ENCODE measurements at regions not wholly inside any gene's neighbourhood (a gene's known extent, or its start where the extent isn't known, plus 50 kb on each side); places are given as distances from the start of the nearest gene placed in this dataset.
"Not testable (repeated sequence)": the region's sequence is repeated elsewhere in the genome, so short reads cannot be mapped to it uniquely, and the experiment has no call there.

- Mint-ChIP-seq H3K27ac (ENCODE audit: low read depth) (no peak overlapping the region), H3K4me3 (no peak overlapping the region), H3K36me3 (ENCODE audit: insufficient read depth) (no peaks in the 10 kb centered on the region), H3K27me3 (peaks cover 76% of the 10 kb centered on the region), H3K9me3 (no peaks in the 10 kb centered on the region), H3K4me1 (no peaks in the 10 kb centered on the region)
- ATAC-seq (replicated peaks; ENCODE audit: extremely low read depth, poor library complexity, severe bottlenecking), result no peak
- no peak for DNase-seq (ENCODE audit: low spot score in 2 of 2)
Observed at GRCh38 chr22:22179858-22180257, 64.7 kb upstream of the VPREB1 start.

DNA sequence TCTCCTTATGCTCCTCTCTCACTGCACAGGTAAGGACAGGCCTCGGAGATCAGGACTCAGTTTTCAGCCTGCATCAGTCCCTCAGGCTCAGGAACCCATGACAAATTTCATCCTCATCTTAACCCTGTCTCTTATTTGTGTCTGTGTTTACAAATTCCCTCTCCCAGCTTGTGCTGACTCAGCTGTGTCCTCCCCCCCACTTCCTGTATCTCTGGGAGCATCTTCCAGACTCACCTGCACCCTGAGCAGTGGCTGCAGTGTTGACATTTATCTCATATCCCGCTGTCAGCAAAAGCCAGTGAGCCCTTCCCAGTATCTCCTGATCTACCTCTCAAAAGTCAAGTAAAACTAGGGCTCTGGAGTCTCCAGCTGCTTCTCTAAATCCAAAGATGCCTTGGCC is 65.6 kb upstream of the VPREB1 start:
- no peaks in the 10 kb centered on the region for H3K4me1 Mint-ChIP-seq

DNA sequence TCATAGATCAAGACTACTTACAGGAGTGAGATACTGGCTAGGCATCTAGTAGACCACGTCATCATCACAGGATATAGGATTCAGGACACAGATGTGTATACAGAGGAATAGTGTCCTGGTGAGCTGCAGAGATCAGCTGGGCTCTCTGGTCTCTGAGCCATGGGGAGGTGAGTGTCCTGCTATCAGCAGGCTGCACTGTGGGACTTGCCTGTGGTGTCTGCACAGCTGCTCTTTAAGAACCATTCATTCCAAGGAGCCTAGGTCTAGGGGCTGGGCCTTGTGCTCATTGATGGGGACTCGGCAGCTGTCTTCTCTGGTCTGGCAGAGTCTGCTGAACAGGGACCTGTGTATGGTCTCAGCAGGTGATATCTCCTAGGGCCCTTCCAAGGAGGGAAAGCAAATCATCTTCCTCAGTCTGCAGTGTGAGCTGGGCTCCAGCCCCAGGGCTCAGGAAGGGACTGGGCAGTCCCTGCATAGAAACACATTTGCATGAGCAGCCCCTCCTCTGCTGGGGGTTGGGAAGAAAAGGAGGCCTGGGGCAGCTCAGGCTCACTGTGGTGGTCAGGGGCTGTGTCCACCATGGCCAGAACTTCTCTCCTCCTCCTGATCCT is 66.1 kb upstream of the VPREB1 start:
- ATAC-seq (replicated peaks; ENCODE audit: extremely low read depth, poor library complexity, severe bottlenecking) (no peak), DNase-seq (ENCODE audit: low spot score in 2 of 2) (no peak)
- H3K27ac Mint-ChIP-seq (ENCODE audit: low read depth), result no peak overlapping the region
- no peaks in the 10 kb centered on the region for H3K9me3 Mint-ChIP-seq
- no peak overlapping the region for H3K4me3 Mint-ChIP-seq
- no peaks in the 10 kb centered on the region for H3K36me3 Mint-ChIP-seq (ENCODE audit: insufficient read depth)
- H3K27me3 Mint-ChIP-seq, result peaks cover 62% of the 10 kb centered on the region
- no peaks in the 10 kb centered on the region for H3K4me1 Mint-ChIP-seq

More for the DNA sequence above, 65.6 kb upstream of the VPREB1 start:
- H3K27me3 Mint-ChIP-seq, result peaks cover 68% of the 10 kb centered on the region
- no peak overlapping the region for H3K4me3 Mint-ChIP-seq
- no peaks in the 10 kb centered on the region for H3K36me3 Mint-ChIP-seq (ENCODE audit: insufficient read depth)
- DNase-seq (ENCODE audit: low spot score in 2 of 2) (no peak), ATAC-seq (replicated peaks; ENCODE audit: extremely low read depth, poor library complexity, severe bottlenecking) (no peak)
- no peak overlapping the region for H3K27ac Mint-ChIP-seq (ENCODE audit: low read depth)
- H3K9me3 Mint-ChIP-seq, result no peaks in the 10 kb centered on the region

- H3K36me3 Mint-ChIP-seq (ENCODE audit: insufficient read depth), result no peaks in the 10 kb centered on the region
- no peak for ATAC-seq (replicated peaks; ENCODE audit: extremely low read depth, poor library complexity, severe bottlenecking)
Observed at GRCh38 chr22:22176929-22177616, 67.5 kb upstream of the VPREB1 start.

GRCh38 chr22:22172896-22173628 is 71.5 kb upstream of the VPREB1 start:
- not testable (repeated sequence) for H3K4me3 Mint-ChIP-seq; H3K27ac Mint-ChIP-seq (ENCODE audit: low read depth); H3K4me1 Mint-ChIP-seq; DNase-seq (ENCODE audit: low spot score in 2 of 2); H3K9me3 Mint-ChIP-seq; H3K36me3 Mint-ChIP-seq (ENCODE audit: insufficient read depth); ATAC-seq (replicated peaks; ENCODE audit: extremely low read depth, poor library complexity, severe bottlenecking)
- H3K27me3 Mint-ChIP-seq, result peaks cover 17% of the 10 kb centered on the region

More at GRCh38 chr22:22176929-22177616, 67.5 kb upstream of the VPREB1 start:
- no peak overlapping the region for H3K27ac Mint-ChIP-seq (ENCODE audit: low read depth)
- peaks cover 48% of the 10 kb centered on the region for H3K27me3 Mint-ChIP-seq
- H3K4me3 Mint-ChIP-seq, result no peak overlapping the region
- H3K9me3 Mint-ChIP-seq, result no peaks in the 10 kb centered on the region
- no peak for DNase-seq (ENCODE audit: low spot score in 2 of 2)
- H3K4me1 Mint-ChIP-seq, result no peaks in the 10 kb centered on the region

DNA sequence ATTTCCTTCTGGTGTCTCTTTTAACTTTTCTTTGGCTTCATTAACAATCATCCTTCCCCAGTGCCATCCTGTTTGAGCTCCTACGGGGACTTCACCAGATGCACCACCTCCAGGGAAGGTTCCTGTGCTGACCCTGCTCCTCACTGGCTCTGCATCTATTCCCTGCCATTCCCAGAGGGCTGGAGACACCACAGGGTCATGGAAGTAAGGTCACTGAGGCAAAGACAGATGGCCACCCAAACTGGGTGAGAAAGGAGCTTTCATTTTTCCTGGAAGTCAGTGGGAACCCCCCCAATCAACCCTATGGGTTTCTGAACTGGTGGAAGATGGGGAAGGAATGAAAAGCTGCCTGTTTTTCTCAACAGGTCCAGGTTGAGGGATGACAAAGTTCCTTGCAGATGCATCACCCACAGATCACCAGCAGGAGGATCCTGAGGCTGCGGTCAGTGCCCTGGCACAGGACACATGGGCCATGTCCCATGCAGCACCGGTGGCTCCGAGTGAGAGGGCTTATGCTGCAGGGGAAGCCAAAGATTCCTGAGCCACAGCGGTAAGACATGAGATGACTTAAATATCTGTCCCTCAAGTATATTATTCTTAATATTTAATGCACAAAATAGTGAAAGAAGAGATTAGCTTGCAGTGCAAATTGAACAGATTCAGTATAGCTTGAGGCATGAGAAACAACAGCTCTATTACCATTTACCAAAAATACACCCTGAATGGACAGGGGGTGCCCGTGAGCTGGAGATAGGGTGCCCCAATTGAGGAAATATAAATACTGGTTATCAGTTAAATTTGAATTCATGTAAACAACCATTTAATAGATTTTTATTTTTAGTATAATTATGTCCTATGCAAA is 73.0 kb upstream of the VPREB1 start:
- no peak for DNase-seq (ENCODE audit: low spot score in 2 of 2)
- no peak overlapping the region for H3K4me3 Mint-ChIP-seq

DNA sequence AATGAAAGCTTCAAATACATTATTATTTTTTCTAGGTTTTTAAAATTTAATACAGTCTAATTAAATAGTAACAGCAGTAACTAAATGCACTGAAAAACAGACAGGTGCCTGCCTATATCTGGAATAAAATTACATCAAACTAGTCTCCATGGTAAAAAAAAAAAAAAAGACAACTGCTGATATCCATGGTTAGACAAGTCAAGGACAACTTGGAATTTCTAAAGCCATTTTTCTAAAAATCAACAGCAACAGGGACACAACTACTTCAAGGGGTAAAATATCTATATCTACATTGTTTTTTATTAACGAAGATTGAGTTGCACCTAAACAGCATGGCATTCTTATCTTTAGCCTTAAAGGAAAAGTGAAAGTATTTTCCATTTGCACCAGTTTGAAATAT is 74.7 kb upstream of the VPREB1 start:
- H3K27me3 Mint-ChIP-seq, result no peaks in the 10 kb centered on the region
- H3K27ac Mint-ChIP-seq (ENCODE audit: low read depth), result no peak overlapping the region
- H3K9me3 Mint-ChIP-seq, result no peaks in the 10 kb centered on the region
- no peak overlapping the region for H3K4me3 Mint-ChIP-seq
- peaks cover 16% of the 10 kb centered on the region for H3K4me1 Mint-ChIP-seq
- no peak for ATAC-seq (replicated peaks; ENCODE audit: extremely low read depth, poor library complexity, severe bottlenecking)
- H3K36me3 Mint-ChIP-seq (ENCODE audit: insufficient read depth), result peaks cover 5% of the 10 kb centered on the region
- DNase-seq (ENCODE audit: low spot score in 2 of 2), result no peak

More for the DNA sequence above, 73.0 kb upstream of the VPREB1 start:
- peaks cover 7% of the 10 kb centered on the region for H3K27me3 Mint-ChIP-seq
- H3K9me3 Mint-ChIP-seq, result no peaks in the 10 kb centered on the region
- peaks cover 5% of the 10 kb centered on the region for H3K36me3 Mint-ChIP-seq (ENCODE audit: insufficient read depth)
- H3K4me1 Mint-ChIP-seq, result peaks cover 16% of the 10 kb centered on the region
- ATAC-seq (replicated peaks; ENCODE audit: extremely low read depth, poor library complexity, severe bottlenecking), result no peak
- no peak overlapping the region for H3K27ac Mint-ChIP-seq (ENCODE audit: low read depth)

GRCh38 chr22:22168941-22169867 is 75.4 kb upstream of the VPREB1 start:
- Mint-ChIP-seq H3K27me3 (peaks cover 7% of the 10 kb centered on the region), H3K4me3 (no peak overlapping the region), H3K27ac (ENCODE audit: low read depth) (no peak overlapping the region), H3K36me3 (ENCODE audit: insufficient read depth) (peaks cover 5% of the 10 kb centered on the region), H3K4me1 (peaks cover 16% of the 10 kb centered on the region), H3K9me3 (no peaks in the 10 kb centered on the region)
- ATAC-seq (replicated peaks; ENCODE audit: extremely low read depth, poor library complexity, severe bottlenecking), result no peak
- DNase-seq (ENCODE audit: low spot score in 2 of 2), result no peak

GRCh38 chr22:22168190-22168940 is 76.2 kb upstream of the VPREB1 start:
- no peaks in the 10 kb centered on the region for H3K9me3 Mint-ChIP-seq
- ATAC-seq (replicated peaks; ENCODE audit: extremely low read depth, poor library complexity, severe bottlenecking), result peak; percentile 69
- peaks cover 15% of the 10 kb centered on the region for H3K27me3 Mint-ChIP-seq
- H3K4me3 Mint-ChIP-seq, result peak overlapping the region; percentile 78
- H3K4me1 Mint-ChIP-seq, result peaks cover 16% of the 10 kb centered on the region
- DNase-seq (ENCODE audit: low spot score in 2 of 2), result no peak
- peaks cover 5% of the 10 kb centered on the region for H3K36me3 Mint-ChIP-seq (ENCODE audit: insufficient read depth)
- peak overlapping the region; percentile 64 for H3K27ac Mint-ChIP-seq (ENCODE audit: low read depth)

GRCh38 chr22:22167791-22168189 is 76.8 kb upstream of the VPREB1 start:
- Mint-ChIP-seq H3K27me3 (peaks cover 18% of the 10 kb centered on the region), H3K36me3 (ENCODE audit: insufficient read depth) (peaks cover 5% of the 10 kb centered on the region), H3K4me3 (peak overlapping the region; percentile 78), H3K27ac (ENCODE audit: low read depth) (peak overlapping the region; percentile 64), H3K9me3 (no peaks in the 10 kb centered on the region), H3K4me1 (peaks cover 16% of the 10 kb centered on the region)
- DNase-seq (ENCODE audit: low spot score in 2 of 2) (no peak), ATAC-seq (replicated peaks; ENCODE audit: extremely low read depth, poor library complexity, severe bottlenecking) (peak; percentile 72)

Measured in central memory CD8-positive, alpha-beta T cell (primary cell).